Choroid plexus epithelial cell (primary cell): ENCODE measurements at regions not wholly inside any gene's neighbourhood (a gene's known extent, or its start where the extent isn't known, plus 50 kb on each side); places are given as distances from the start of the nearest gene placed in this dataset.

Experiments used
- DNase-seq: peaks from one replicate; pipeline ENCODE4 v3.0.0-alpha.2; 2010; ENCODE audit warnings: low read depth
- H3K4me3 ChIP-seq: 2 replicates; pipeline ENCODE4 v1.5.1; 2011; ENCODE audit warnings: low read depth, mild to moderate bottlenecking, control low read depth, low read length, moderate library complexity
- TF ChIP-seq, protein P1 (sequence below): conservative IDR thresholded peaks from 2 replicates; pipeline ENCODE4 v1.5.1; 2011; ENCODE audit warnings: low read depth, mild to moderate bottlenecking, control low read depth, inconsistent platforms, low read length, moderate library complexity

GRCh38 chr3:165491487-165491886, 295.3 kb upstream of the SLITRK3 start:
- no peak for DNase-seq
- no peak overlapping the region for H3K4me3 ChIP-seq
- TF ChIP-seq, protein P1, sequence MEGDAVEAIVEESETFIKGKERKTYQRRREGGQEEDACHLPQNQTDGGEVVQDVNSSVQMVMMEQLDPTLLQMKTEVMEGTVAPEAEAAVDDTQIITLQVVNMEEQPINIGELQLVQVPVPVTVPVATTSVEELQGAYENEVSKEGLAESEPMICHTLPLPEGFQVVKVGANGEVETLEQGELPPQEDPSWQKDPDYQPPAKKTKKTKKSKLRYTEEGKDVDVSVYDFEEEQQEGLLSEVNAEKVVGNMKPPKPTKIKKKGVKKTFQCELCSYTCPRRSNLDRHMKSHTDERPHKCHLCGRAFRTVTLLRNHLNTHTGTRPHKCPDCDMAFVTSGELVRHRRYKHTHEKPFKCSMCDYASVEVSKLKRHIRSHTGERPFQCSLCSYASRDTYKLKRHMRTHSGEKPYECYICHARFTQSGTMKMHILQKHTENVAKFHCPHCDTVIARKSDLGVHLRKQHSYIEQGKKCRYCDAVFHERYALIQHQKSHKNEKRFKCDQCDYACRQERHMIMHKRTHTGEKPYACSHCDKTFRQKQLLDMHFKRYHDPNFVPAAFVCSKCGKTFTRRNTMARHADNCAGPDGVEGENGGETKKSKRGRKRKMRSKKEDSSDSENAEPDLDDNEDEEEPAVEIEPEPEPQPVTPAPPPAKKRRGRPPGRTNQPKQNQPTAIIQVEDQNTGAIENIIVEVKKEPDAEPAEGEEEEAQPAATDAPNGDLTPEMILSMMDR, result no peak

DNA sequence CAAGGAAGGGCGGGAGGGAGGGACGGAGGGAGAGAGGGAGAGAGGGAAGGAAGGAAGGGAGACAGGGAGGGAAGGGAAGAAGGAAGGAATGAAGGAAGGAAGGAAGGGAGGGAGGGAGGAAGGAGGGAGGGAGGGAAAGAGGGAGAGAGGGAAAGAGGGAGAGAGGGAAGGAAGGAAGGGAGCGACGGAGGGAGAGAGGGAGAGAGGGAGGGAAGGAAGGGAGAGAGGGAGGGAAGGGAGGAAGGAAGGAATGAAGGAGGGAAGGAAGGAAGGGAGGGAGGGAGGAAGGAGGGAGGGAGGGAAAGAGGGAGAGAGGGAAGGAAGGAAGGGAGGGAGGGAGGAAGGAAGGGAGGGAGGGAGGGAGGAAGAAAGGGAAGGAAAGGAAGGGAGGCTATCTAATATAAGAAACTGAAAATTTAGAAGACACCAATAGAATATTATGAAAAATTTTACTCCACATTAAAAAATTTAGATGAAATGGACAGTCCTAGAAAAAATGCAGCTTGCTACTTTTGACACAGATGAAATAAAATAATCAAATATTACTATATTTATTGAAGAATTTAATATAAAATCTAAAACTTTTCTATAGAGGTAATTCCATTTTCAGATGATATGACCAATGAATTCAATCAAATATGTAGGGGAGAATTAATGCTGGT, 280.3 kb upstream of the SLITRK3 start:
- H3K4me3 ChIP-seq, result no peak overlapping the region
- TF ChIP-seq, protein P1, result no peak
- DNase-seq, result no peak

DNA sequence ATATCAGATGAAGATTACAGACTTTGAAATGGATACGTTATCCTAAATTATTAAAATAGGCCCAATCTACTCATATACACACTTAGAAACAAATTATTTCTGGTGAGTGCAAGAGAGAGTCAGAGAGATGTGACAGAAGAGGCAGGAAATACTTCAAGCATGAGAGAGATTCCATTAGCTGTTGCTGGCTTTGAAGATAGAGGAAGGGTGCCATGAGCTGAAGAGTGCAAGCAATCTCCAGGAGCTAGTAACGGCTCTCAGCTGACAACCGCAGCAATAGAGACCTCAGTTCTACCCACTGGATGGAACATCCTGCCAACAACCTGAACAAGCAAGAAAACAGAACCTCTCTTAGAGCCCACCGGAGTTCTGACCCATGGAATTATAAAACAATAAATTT, 270.7 kb upstream of the SLITRK3 start:
- DNase-seq, result peak; percentile 6
- no peak overlapping the region for H3K4me3 ChIP-seq
- TF ChIP-seq, protein P1, result no peak

DNA sequence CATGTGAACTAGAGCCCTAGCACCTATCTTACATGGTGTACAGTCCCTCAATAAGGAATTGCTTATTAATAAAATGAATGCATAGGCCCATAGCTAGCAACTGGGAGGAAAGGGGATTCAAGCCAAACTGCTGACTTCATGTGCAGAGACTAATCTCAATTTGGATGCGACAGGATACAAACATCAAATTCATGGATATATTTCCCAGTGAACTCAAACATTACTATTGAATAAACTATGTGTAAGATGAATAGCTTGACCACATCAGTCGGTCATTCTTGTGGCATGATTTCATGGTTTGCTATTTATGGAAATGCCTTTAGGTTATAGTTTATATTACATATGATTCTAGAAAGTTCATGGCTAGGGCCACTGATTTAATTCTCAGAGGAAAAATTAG, 268.6 kb upstream of the SLITRK3 start:
- H3K4me3 ChIP-seq, result no peak overlapping the region
- DNase-seq, result peak; percentile 1

GRCh38 chr3:165463531-165463930, 267.3 kb upstream of the SLITRK3 start:
- no peak overlapping the region for H3K4me3 ChIP-seq
- DNase-seq, result no peak
- TF ChIP-seq, protein P1, result no peak

More for the DNA sequence above, 268.6 kb upstream of the SLITRK3 start:
- TF ChIP-seq, protein P1, result no peak

DNA sequence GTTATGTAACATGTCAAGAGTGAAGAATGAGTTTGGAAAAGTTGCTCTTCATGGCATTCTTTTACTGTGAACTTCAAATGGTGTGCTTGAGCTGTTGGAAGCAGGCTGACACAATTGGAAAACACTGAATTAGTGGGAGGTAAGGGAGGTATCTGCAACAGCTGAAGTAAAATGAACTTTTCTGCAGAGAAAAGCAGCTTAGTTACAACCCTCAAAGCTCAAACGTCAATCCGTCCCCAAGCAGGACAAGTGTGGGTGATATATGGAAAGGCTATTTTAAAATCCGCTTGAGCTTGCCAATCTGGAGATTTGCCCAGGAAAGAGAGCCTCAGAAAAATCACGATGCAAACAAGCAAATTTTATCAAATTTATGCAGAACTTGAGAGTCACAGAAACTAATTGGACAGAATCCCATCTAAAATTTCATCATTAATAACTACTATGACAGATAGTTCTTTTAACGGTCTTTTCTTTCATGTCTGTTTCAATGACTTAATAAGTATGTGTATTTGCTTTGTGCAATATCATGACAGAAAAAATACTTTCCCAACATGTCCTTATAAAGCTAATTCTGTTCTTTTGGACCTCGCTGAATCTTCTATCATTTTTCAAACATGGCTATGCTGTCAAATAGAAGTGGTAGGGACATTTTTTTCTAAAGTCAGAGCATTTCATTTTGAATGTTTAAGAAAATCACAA, 266.6 kb upstream of the SLITRK3 start:
- no peak overlapping the region for H3K4me3 ChIP-seq
- no peak for DNase-seq

More for the DNA sequence above, 266.6 kb upstream of the SLITRK3 start:
- TF ChIP-seq, protein P1, result no peak
